COLO829 (cell line): ENCODE measurements at regions not wholly inside any gene's neighbourhood (a gene's known extent, or its start where the extent isn't known, plus 50 kb on each side); places are given as distances from the start of the nearest gene placed in this dataset.
"Not testable (repeated sequence)": the region's sequence is repeated elsewhere in the genome, so short reads cannot be mapped to it uniquely, and the experiment has no call there.

Experiments
- DNase-seq: peaks from one replicate; pipeline ENCODE4 v3.0.0; 2012; ENCODE audit warnings: low spot score

GRCh38 chr1:230591678-230592077 is 50.6 kb upstream of the COG2 start:
- no peak for DNase-seq

- no peak for DNase-seq
Measured at GRCh38 chr1:230589951-230590350, 52.3 kb upstream of the COG2 start.

GRCh38 chr1:230588323-230588746 is 53.9 kb upstream of the COG2 start:
- no peak for DNase-seq

GRCh38 chr1:230587061-230587460 is 55.2 kb upstream of the COG2 start:
- no peak for DNase-seq

GRCh38 chr1:230584660-230585059 is 57.6 kb upstream of the COG2 start:
- DNase-seq = no peak

GRCh38 chr1:230581446-230582079 is 60.7 kb upstream of the COG2 start:
- DNase-seq = no peak

- DNase-seq = no peak
Measured at GRCh38 chr1:230578616-230579015, 63.7 kb upstream of the COG2 start.

- DNase-seq = no peak
Measured at GRCh38 chr1:230577537-230577936, 64.7 kb upstream of the COG2 start.

- DNase-seq = no peak
Measured at GRCh38 chr1:230575886-230576500, 66.3 kb upstream of the COG2 start.

- DNase-seq = no peak
Measured at GRCh38 chr1:230574502-230574901, 67.8 kb upstream of the COG2 start.

- no peak for DNase-seq
Measured at GRCh38 chr1:230573658-230574057, 68.6 kb upstream of the COG2 start.

- peak; percentile 34 for DNase-seq
Measured at GRCh38 chr1:230572121-230573105, 69.9 kb upstream of the COG2 start.

GRCh38 chr1:230570724-230571360 is 71.4 kb upstream of the COG2 start:
- DNase-seq = no peak

GRCh38 chr1:230569201-230569600 is 73.1 kb upstream of the COG2 start:
- DNase-seq = no peak

GRCh38 chr1:230568676-230569075 is 73.6 kb upstream of the COG2 start:
- DNase-seq = no peak

GRCh38 chr1:230568008-230568407 is 74.3 kb upstream of the COG2 start:
- DNase-seq = no peak

GRCh38 chr1:230567221-230567575 is 75.1 kb upstream of the COG2 start:
- DNase-seq = no peak

GRCh38 chr1:230566532-230567220 is 75.6 kb upstream of the COG2 start:
- not testable (repeated sequence) for DNase-seq

GRCh38 chr1:230565141-230565540 is 77.1 kb upstream of the COG2 start:
- DNase-seq = no peak

- no peak for DNase-seq
Measured at GRCh38 chr1:230563591-230563990, 78.7 kb upstream of the COG2 start.

- no peak for DNase-seq
Measured at GRCh38 chr1:230561570-230561969, 80.7 kb upstream of the COG2 start.

- DNase-seq = no peak
Measured at GRCh38 chr1:230558324-230558723, 84.0 kb upstream of the COG2 start.
